ENCODE measurements at regions not wholly inside any gene's neighbourhood (a gene's known extent, or its start where the extent isn't known, plus 50 kb on each side); places are given as distances from the start of the nearest gene placed in this dataset.

- intact Hi-C loops (cut with DNase I; ENCODE audit: low total_unique reads) = no loop called here
- DNase-seq = no peak
- H3K36me3 ChIP-seq (ENCODE audit: low read depth, missing control alignments) = no peaks in the 10 kb centered on the region
- no peak overlapping the region for H3K27ac ChIP-seq
- no peaks in the 10 kb centered on the region for H3K9me3 ChIP-seq
- H3K27me3 ChIP-seq = no peaks in the 10 kb centered on the region
- no peaks in the 10 kb centered on the region for H3K4me1 ChIP-seq
- H3K4me3 ChIP-seq = no peak overlapping the region
- TF ChIP-seq POLR2A (IDR thresholded peaks at IDR 0.05) (no peak), CTCF (IDR thresholded peaks at IDR 0.05) (no peak)
Measured at GRCh38 chr14:30331030-30331429, 227.9 kb upstream of the G2E3 start.

- no peak for TF ChIP-seq CTCF (IDR thresholded peaks at IDR 0.05)
- no peak for TF ChIP-seq POLR2A (IDR thresholded peaks at IDR 0.05)
- H3K27me3 ChIP-seq = no peaks in the 10 kb centered on the region
- intact Hi-C loops (cut with DNase I; ENCODE audit: low total_unique reads) = no loop called here
- no peaks in the 10 kb centered on the region for H3K36me3 ChIP-seq (ENCODE audit: low read depth, missing control alignments)
- DNase-seq = no peak
- no peaks in the 10 kb centered on the region for H3K4me1 ChIP-seq
- H3K9me3 ChIP-seq = no peaks in the 10 kb centered on the region
- H3K4me3 ChIP-seq = no peak overlapping the region
- no peak overlapping the region for H3K27ac ChIP-seq
Measured at GRCh38 chr14:30332374-30332773, 226.6 kb upstream of the G2E3 start.

- Histone ChIP-seq H3K27ac (no peak overlapping the region), H3K9me3 (no peaks in the 10 kb centered on the region), H3K4me1 (no peaks in the 10 kb centered on the region), H3K4me3 (no peak overlapping the region), H3K36me3 (ENCODE audit: low read depth, missing control alignments) (no peaks in the 10 kb centered on the region), H3K27me3 (no peaks in the 10 kb centered on the region)
- DNase-seq = no peak
- WGBS, 2 donors = 62 to 64% methylated on average over 2 of the region's 2 CpGs
- intact Hi-C loops (cut with DNase I; ENCODE audit: low total_unique reads) = no loop called here
- TF ChIP-seq POLR2A (IDR thresholded peaks at IDR 0.05) (no peak), CTCF (IDR thresholded peaks at IDR 0.05) (no peak)
Measured at GRCh38 chr14:30333934-30334333, 225.0 kb upstream of the G2E3 start.

DNA sequence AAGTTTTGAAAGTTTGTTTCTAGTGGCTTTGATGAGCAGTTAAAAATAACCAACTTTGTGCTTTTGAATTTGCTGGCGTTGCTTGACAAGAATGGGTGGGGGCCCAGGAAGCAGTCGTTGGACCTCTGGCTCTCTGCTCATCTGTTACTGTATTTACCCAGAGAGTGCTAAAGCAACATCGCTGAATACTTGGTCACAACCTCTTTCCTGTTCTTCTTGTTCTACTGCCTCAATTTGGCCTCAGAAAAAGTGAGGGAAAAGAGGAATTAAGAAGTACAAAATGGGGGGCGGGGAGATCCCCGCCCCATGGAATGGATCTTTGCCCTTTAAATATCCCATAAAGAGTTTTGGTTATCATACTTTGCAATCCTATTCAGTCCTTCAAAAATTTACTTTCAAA, 221.5 kb upstream of the G2E3 start:
- Histone ChIP-seq H3K27ac (no peak overlapping the region), H3K4me3 (no peak overlapping the region), H3K4me1 (no peaks in the 10 kb centered on the region), H3K9me3 (no peaks in the 10 kb centered on the region), H3K27me3 (no peaks in the 10 kb centered on the region), H3K36me3 (ENCODE audit: low read depth, missing control alignments) (no peaks in the 10 kb centered on the region)
- no peak for DNase-seq
- no peak for TF ChIP-seq POLR2A (IDR thresholded peaks at IDR 0.05)
- no peak for TF ChIP-seq CTCF (IDR thresholded peaks at IDR 0.05)
- intact Hi-C loops (cut with DNase I; ENCODE audit: low total_unique reads) = no loop called here
- WGBS, 2 donors = 71 to 76% methylated on average over 5 of the region's 5 CpGs

DNA sequence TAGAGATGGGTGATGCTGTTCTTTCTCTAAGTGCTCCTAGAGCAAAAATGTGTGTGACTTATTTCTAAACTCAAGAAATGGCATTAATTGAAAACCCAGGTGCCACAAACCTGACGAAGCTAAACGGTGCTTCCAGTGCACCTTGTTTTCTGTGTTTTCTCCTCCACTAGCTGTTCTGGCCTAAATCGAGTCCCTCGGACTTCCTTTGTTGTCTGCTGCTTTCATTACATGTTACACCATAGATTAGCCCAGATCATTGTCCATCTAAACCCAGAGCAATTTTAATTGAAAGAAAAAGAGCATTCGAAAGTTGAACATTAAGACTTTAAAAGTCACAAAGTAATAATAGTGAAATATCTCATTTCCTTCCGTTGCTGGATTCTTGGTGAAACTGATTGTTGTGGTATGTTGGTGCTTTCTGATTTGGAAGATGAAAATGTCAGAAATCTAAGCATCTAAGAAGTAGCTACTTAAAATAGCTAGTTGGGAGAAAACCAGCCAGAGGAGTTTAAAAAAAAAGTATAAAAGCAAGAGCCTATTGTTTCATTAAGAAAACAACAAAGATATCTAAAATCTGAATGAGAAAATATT, 219.6 kb upstream of the G2E3 start:
- 84 to 92% methylated on average over 6 of the region's 6 CpGs for WGBS, 2 donors
- no peaks in the 10 kb centered on the region for H3K9me3 ChIP-seq
- TF ChIP-seq POLR2A (IDR thresholded peaks at IDR 0.05) (no peak), CTCF (IDR thresholded peaks at IDR 0.05) (no peak)
- no peak overlapping the region for H3K27ac ChIP-seq
- no peaks in the 10 kb centered on the region for H3K27me3 ChIP-seq
- no peaks in the 10 kb centered on the region for H3K36me3 ChIP-seq (ENCODE audit: low read depth, missing control alignments)
- H3K4me1 ChIP-seq = no peaks in the 10 kb centered on the region
- intact Hi-C loops (cut with DNase I; ENCODE audit: low total_unique reads) = no loop called here
- DNase-seq = no peak
- H3K4me3 ChIP-seq = no peak overlapping the region
